ENCODE measurements at regions not wholly inside any gene's neighbourhood (a gene's known extent, or its start where the extent isn't known, plus 50 kb on each side); places are given as distances from the start of the nearest gene placed in this dataset.
"Not testable (repeated sequence)": the region's sequence is repeated elsewhere in the genome, so short reads cannot be mapped to it uniquely, and the experiment has no call there.

GRCh38 chr5:106648401-106648800 is 1022.3 kb downstream of the EFNA5 start:
- Mint-ChIP-seq H3K27me3 (no peaks in the 10 kb centered on the region), H3K4me3 (no peak overlapping the region), H3K4me1 (no peaks in the 10 kb centered on the region), H3K27ac (no peak overlapping the region), H3K9me3 (no peaks in the 10 kb centered on the region), H3K36me3 (ENCODE audit: low read depth) (no peaks in the 10 kb centered on the region)
- intact Hi-C loops (cut with micrococcal nuclease) = no loop called here
- no peak for DNase-seq

DNA sequence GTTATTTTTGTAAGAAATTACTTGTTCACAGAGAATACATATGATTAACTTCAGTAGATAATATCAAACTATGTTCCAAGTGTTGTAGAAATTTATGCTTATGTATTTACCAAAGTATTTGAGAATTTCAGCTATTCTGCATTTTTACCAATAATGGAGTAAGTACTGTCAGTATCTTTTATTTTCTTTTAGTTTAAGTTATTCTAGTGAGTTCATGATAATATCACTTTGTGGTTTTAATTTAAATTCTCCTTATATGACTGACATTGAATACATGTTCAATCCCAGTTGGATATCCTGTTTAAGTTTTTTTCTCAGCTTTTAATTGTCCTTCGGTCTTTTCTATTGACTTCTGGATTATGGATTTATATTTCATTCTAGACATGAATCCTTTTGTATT is 1024.6 kb downstream of the EFNA5 start:
- Mint-ChIP-seq H3K36me3 (ENCODE audit: low read depth) (no peaks in the 10 kb centered on the region), H3K27ac (no peak overlapping the region), H3K4me1 (no peaks in the 10 kb centered on the region), H3K27me3 (no peaks in the 10 kb centered on the region), H3K4me3 (no peak overlapping the region), H3K9me3 (no peaks in the 10 kb centered on the region)
- intact Hi-C loops (cut with micrococcal nuclease) = no loop called here
- no peak for DNase-seq

DNA sequence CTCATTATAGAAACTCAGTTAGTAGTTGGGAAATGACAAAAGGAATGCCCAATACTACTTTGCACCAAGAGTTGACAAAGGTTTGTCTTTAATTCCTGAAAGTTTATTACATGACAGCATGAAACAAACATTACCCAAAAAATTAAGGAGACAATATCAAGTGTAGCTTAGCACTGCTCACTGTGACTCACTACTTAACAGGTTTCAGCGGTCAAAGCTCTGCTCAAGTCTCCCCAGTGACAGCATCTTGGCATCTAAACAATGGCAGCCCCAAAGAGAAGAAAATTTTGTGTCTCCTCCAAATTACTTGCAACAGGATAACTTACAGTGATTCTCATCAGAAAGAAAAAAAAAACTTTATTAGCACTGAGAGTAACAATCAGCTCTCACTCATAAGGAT is 1030.2 kb downstream of the EFNA5 start:
- Mint-ChIP-seq H3K4me3 (no peak overlapping the region), H3K27ac (no peak overlapping the region), H3K4me1 (no peaks in the 10 kb centered on the region), H3K9me3 (no peaks in the 10 kb centered on the region), H3K36me3 (ENCODE audit: low read depth) (no peaks in the 10 kb centered on the region), H3K27me3 (no peaks in the 10 kb centered on the region)
- DNase-seq = no peak
- intact Hi-C loops (cut with micrococcal nuclease) = no loop called here

GRCh38 chr5:106639488-106639887 is 1031.2 kb downstream of the EFNA5 start:
- Mint-ChIP-seq H3K4me3 (no peak overlapping the region), H3K36me3 (ENCODE audit: low read depth) (no peaks in the 10 kb centered on the region), H3K9me3 (no peaks in the 10 kb centered on the region), H3K4me1 (no peaks in the 10 kb centered on the region), H3K27ac (no peak overlapping the region), H3K27me3 (no peaks in the 10 kb centered on the region)
- DNase-seq = no peak
- intact Hi-C loops (cut with micrococcal nuclease) = no loop called here

GRCh38 chr5:106637275-106637674 is 1033.5 kb downstream of the EFNA5 start:
- H3K4me3 Mint-ChIP-seq = no peak overlapping the region
- H3K4me1 Mint-ChIP-seq = no peaks in the 10 kb centered on the region
- H3K27ac Mint-ChIP-seq = no peak overlapping the region
- intact Hi-C loops (cut with micrococcal nuclease) = no loop called here
- H3K36me3 Mint-ChIP-seq (ENCODE audit: low read depth) = no peaks in the 10 kb centered on the region
- DNase-seq = no peak
- H3K9me3 Mint-ChIP-seq = no peaks in the 10 kb centered on the region
- no peaks in the 10 kb centered on the region for H3K27me3 Mint-ChIP-seq

- intact Hi-C loops (cut with micrococcal nuclease) = no loop called here
- no peaks in the 10 kb centered on the region for H3K36me3 Mint-ChIP-seq (ENCODE audit: low read depth)
- no peaks in the 10 kb centered on the region for H3K9me3 Mint-ChIP-seq
- H3K4me1 Mint-ChIP-seq = no peaks in the 10 kb centered on the region
- no peak for DNase-seq
- H3K27me3 Mint-ChIP-seq = no peaks in the 10 kb centered on the region
- no peak overlapping the region for H3K4me3 Mint-ChIP-seq
- H3K27ac Mint-ChIP-seq = no peak overlapping the region
Measured at GRCh38 chr5:106634375-106634774, 1036.4 kb downstream of the EFNA5 start.

DNA sequence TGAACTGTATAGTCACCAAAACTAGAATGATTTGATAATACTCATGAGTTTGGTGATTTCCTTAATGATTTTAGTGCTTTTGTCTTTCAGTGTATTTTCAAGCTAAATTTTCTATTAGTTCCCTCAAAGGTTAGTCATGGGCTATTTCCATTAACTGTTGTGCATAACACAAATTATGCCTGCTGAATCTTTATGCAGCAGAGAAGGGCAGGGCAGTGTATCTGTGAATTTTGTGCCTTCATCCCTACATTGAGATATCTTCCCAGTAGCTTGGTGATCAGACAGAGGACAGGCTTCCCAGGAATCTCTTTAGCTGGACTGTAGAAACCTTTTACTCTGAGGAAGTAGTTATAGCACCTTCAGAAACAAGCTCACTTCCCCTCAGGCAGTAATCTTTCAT is 1036.9 kb downstream of the EFNA5 start:
- Mint-ChIP-seq H3K4me1 (no peaks in the 10 kb centered on the region), H3K36me3 (ENCODE audit: low read depth) (no peaks in the 10 kb centered on the region), H3K27me3 (no peaks in the 10 kb centered on the region), H3K27ac (no peak overlapping the region), H3K9me3 (no peaks in the 10 kb centered on the region), H3K4me3 (no peak overlapping the region)
- intact Hi-C loops (cut with micrococcal nuclease) = no loop called here
- no peak for DNase-seq

DNA sequence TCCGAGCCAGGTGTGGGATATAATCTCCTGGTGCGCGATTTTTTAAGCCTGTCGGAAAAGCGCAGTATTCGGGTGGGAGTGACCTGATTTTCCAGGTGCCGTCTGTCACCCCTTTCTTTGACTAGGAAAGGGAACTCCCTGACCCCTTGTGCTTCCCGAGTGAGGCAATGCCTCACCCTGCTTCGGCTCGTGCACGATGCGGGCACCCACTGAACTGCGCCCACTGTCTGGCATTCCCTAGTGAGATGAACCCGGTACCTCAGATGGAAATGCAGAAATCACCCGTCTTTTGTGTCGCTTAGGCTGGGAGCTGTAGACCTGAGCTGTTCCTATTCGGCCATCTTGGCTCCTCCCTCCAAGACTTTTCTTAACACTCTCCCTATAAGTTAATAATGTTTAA is 1042.3 kb downstream of the EFNA5 start:
- H3K27me3 Mint-ChIP-seq; H3K36me3 Mint-ChIP-seq (ENCODE audit: low read depth); H3K4me3 Mint-ChIP-seq; H3K27ac Mint-ChIP-seq; intact Hi-C loops (cut with micrococcal nuclease); DNase-seq; H3K9me3 Mint-ChIP-seq; H3K4me1 Mint-ChIP-seq: not testable (repeated sequence)

GRCh38 chr5:106610041-106610440 is 1060.7 kb downstream of the EFNA5 start:
- Mint-ChIP-seq H3K27ac (no peak overlapping the region), H3K9me3 (no peaks in the 10 kb centered on the region), H3K4me1 (no peaks in the 10 kb centered on the region), H3K4me3 (no peak overlapping the region), H3K36me3 (ENCODE audit: low read depth) (no peaks in the 10 kb centered on the region), H3K27me3 (no peaks in the 10 kb centered on the region)
- no peak for DNase-seq
- intact Hi-C loops (cut with micrococcal nuclease) = no loop called here

- DNase-seq = no peak
- intact Hi-C loops (cut with micrococcal nuclease) = no loop called here
- no peak overlapping the region for H3K4me3 Mint-ChIP-seq
- no peaks in the 10 kb centered on the region for H3K36me3 Mint-ChIP-seq (ENCODE audit: low read depth)
- H3K9me3 Mint-ChIP-seq = no peaks in the 10 kb centered on the region
- H3K4me1 Mint-ChIP-seq = no peaks in the 10 kb centered on the region
- no peaks in the 10 kb centered on the region for H3K27me3 Mint-ChIP-seq
- H3K27ac Mint-ChIP-seq = no peak overlapping the region
Measured at GRCh38 chr5:106601620-106602019, 1069.1 kb downstream of the EFNA5 start.

DNA sequence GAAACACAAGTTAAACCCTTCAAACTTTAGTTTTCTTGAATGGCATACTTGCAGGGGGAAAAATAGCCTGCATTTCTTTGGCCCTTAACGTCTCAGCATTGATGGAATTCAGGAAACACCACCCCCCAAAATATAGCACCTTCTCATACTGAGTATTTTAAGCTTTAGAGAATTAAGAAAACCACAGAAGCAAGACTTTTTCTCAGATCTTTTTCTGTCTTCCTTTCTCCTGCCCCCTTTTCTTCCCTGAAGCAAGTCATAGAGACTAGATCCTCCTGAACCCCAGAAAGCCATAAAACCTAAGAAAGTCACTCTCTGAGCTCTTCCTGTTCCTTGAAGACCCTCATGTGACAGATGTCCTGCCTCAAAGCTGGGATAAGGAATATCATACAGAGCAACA is 1069.9 kb downstream of the EFNA5 start:
- no peaks in the 10 kb centered on the region for H3K9me3 Mint-ChIP-seq
- H3K36me3 Mint-ChIP-seq (ENCODE audit: low read depth) = no peaks in the 10 kb centered on the region
- DNase-seq = no peak
- no peaks in the 10 kb centered on the region for H3K27me3 Mint-ChIP-seq
- intact Hi-C loops (cut with micrococcal nuclease) = no loop called here
- no peak overlapping the region for H3K4me3 Mint-ChIP-seq
- H3K4me1 Mint-ChIP-seq = no peaks in the 10 kb centered on the region
- H3K27ac Mint-ChIP-seq = no peak overlapping the region

- H3K27ac Mint-ChIP-seq = no peak overlapping the region
- intact Hi-C loops (cut with micrococcal nuclease) = no loop called here
- H3K4me1 Mint-ChIP-seq = no peaks in the 10 kb centered on the region
- no peaks in the 10 kb centered on the region for H3K36me3 Mint-ChIP-seq (ENCODE audit: low read depth)
- H3K4me3 Mint-ChIP-seq = no peak overlapping the region
- H3K27me3 Mint-ChIP-seq = no peaks in the 10 kb centered on the region
- no peak for DNase-seq
- H3K9me3 Mint-ChIP-seq = no peaks in the 10 kb centered on the region
Measured at GRCh38 chr5:106595864-106596263, 1074.9 kb downstream of the EFNA5 start.

GRCh38 chr5:106584268-106584667 is 1086.5 kb downstream of the EFNA5 start:
- no peaks in the 10 kb centered on the region for H3K4me1 Mint-ChIP-seq
- H3K27ac Mint-ChIP-seq = no peak overlapping the region
- intact Hi-C loops (cut with micrococcal nuclease) = no loop called here
- no peaks in the 10 kb centered on the region for H3K36me3 Mint-ChIP-seq (ENCODE audit: low read depth)
- no peak for DNase-seq
- H3K4me3 Mint-ChIP-seq = no peak overlapping the region
- H3K9me3 Mint-ChIP-seq = no peaks in the 10 kb centered on the region
- no peaks in the 10 kb centered on the region for H3K27me3 Mint-ChIP-seq

DNA sequence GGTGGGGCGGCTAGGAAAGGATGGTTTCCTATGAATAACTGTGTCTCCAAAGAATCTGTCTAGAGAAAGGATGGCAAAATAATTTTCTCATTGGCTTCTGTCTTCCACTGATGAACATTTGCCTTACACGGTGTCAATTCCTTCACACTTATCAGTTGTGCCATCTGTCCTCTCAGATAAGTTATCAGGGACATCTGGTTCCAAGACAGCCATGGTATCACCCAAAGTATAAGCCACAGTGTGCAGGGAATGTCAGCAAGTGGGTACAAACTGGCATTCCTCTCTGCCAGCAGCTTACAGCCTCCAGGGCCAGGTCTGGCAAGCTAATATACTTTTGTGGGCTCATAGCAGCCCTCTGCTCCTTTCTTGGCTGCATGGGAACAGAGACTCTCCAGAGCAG is 1092.0 kb downstream of the EFNA5 start:
- no peak overlapping the region for H3K27ac Mint-ChIP-seq
- no peaks in the 10 kb centered on the region for H3K27me3 Mint-ChIP-seq
- H3K9me3 Mint-ChIP-seq = no peaks in the 10 kb centered on the region
- no peaks in the 10 kb centered on the region for H3K4me1 Mint-ChIP-seq
- no peak overlapping the region for H3K4me3 Mint-ChIP-seq
- H3K36me3 Mint-ChIP-seq (ENCODE audit: low read depth) = no peaks in the 10 kb centered on the region
- DNase-seq = no peak
- intact Hi-C loops (cut with micrococcal nuclease) = no loop called here

DNA sequence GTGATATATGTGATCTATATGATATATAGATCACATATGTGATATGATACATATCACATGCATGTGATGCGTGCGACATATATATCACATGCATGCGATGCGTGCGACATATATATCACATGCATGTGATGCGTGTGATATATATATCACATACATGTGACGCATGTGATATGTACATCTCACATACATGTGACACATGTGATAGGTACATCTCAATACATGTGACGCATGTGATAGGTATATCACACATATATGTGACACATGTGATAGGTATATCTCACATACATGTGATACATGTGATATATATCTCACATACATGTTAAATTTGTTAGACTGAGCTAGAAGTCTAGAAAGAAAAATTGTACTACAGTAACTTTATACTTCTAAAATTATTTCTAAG is 1095.9 kb downstream of the EFNA5 start:
- Mint-ChIP-seq H3K36me3 (ENCODE audit: low read depth) (no peaks in the 10 kb centered on the region), H3K27me3 (no peaks in the 10 kb centered on the region), H3K9me3 (no peaks in the 10 kb centered on the region), H3K4me1 (no peaks in the 10 kb centered on the region), H3K27ac (no peak overlapping the region), H3K4me3 (no peak overlapping the region)
- intact Hi-C loops (cut with micrococcal nuclease) = no loop called here
- DNase-seq = no peak

GRCh38 chr5:106566031-106566430 is 1104.7 kb downstream of the EFNA5 start:
- intact Hi-C loops (cut with micrococcal nuclease) = no loop called here
- H3K4me3 Mint-ChIP-seq = no peak overlapping the region
- no peak overlapping the region for H3K27ac Mint-ChIP-seq
- no peaks in the 10 kb centered on the region for H3K36me3 Mint-ChIP-seq (ENCODE audit: low read depth)
- no peak for DNase-seq
- H3K4me1 Mint-ChIP-seq = no peaks in the 10 kb centered on the region
- no peaks in the 10 kb centered on the region for H3K27me3 Mint-ChIP-seq
- H3K9me3 Mint-ChIP-seq = no peaks in the 10 kb centered on the region

Measured in activated CD4-positive, alpha-beta T cell treated with anti-CD3 and anti-CD28 coated beads, Interleukin-2, amount 10 ng/mL, durations not matched to agents 24 days and 14 days (primary cell).